Trophoblast cell (in vitro differentiated cells and primary cell): ENCODE measurements at regions not wholly inside any gene's neighbourhood (a gene's known extent, or its start where the extent isn't known, plus 50 kb on each side); places are given as distances from the start of the nearest gene placed in this dataset.
"Not testable (repeated sequence)": the region's sequence is repeated elsewhere in the genome, so short reads cannot be mapped to it uniquely, and the experiment has no call there.

ENCODE experiments used
- DNase-seq, 2 donors: peaks; one replicate each; pipeline ENCODE4 v3.0.0-alpha.2; 2016
- H2AFZ ChIP-seq: 2 replicates; pipeline ENCODE4 v1.6.1; 2013; ENCODE audit warnings: low read length, moderate library complexity, mild to moderate bottlenecking; ENCODE audit not compliant: insufficient read depth, poor library complexity
- H2AK5ac ChIP-seq: 2 replicates; pipeline ENCODE4 v1.6.1; 2013; ENCODE audit warnings: mild to moderate bottlenecking, low read length
- H2BK120ac ChIP-seq: 2 replicates; pipeline ENCODE4 v1.6.1; 2013; ENCODE audit warnings: low read length, mild to moderate bottlenecking, moderate library complexity; ENCODE audit not compliant: insufficient read depth, poor library complexity
- H2BK12ac ChIP-seq: 2 replicates; pipeline ENCODE4 v1.6.1; 2013; ENCODE audit warnings: mild to moderate bottlenecking, low read length, moderate library complexity
- H2BK5ac ChIP-seq: 2 replicates; pipeline ENCODE4 v1.6.1; 2013; ENCODE audit warnings: low read length, low read depth, moderate library complexity, mild to moderate bottlenecking; ENCODE audit not compliant: poor library complexity
- H3K14ac ChIP-seq: 2 replicates; pipeline ENCODE4 v1.6.1; 2013; ENCODE audit warnings: mild to moderate bottlenecking, low read length
- H3K18ac ChIP-seq: 2 replicates; pipeline ENCODE4 v1.6.1; 2013; ENCODE audit warnings: mild to moderate bottlenecking, low read length
- H3K23ac ChIP-seq: 2 replicates; pipeline ENCODE4 v1.6.1; 2013; ENCODE audit warnings: low read length
- H3K27ac ChIP-seq: 2 replicates; pipeline ENCODE4 v1.5.1; 2013; ENCODE audit warnings: low read depth, mild to moderate bottlenecking, inconsistent platforms, low read length, moderate library complexity
- H3K27me3 ChIP-seq: 2 replicates; pipeline ENCODE4 v1.6.1; 2013; ENCODE audit warnings: inconsistent platforms, mild to moderate bottlenecking, low read length, moderate library complexity; ENCODE audit not compliant: insufficient read depth
- H3K36me3 ChIP-seq, 2 experiments: 1 replicate in 1 of 2; 2 replicates in 1 of 2; pipeline ENCODE4 v1.6.1; 2013; ENCODE audit warnings: low read length in 2 of 2, mild to moderate bottlenecking in 2 of 2, moderate library complexity in 1 of 2; ENCODE audit not compliant: insufficient read depth in 2 of 2, control insufficient read depth in 1 of 2
- H3K4ac ChIP-seq: 2 replicates; pipeline ENCODE4 v1.6.1; 2013; ENCODE audit warnings: low read depth, mild to moderate bottlenecking, low read length, moderate library complexity
- H3K4me1 ChIP-seq, 2 experiments: 1 replicate in 1 of 2; 2 replicates in 1 of 2; pipeline ENCODE4 v1.6.1; 2013; ENCODE audit warnings: low read length in 2 of 2, mild to moderate bottlenecking in 2 of 2, moderate library complexity in 1 of 2; ENCODE audit not compliant: insufficient read depth in 2 of 2, control insufficient read depth in 1 of 2
- H3K4me2 ChIP-seq: 2 replicates; pipeline ENCODE4 v1.6.1; 2013; ENCODE audit warnings: inconsistent platforms, mild to moderate bottlenecking, low read length, moderate library complexity
- H3K4me3 ChIP-seq: 2 replicates; pipeline ENCODE4 v1.5.1; 2013; ENCODE audit warnings: mild to moderate bottlenecking, low read depth, low read length, inconsistent platforms
- H3K79me1 ChIP-seq: one replicate; pipeline ENCODE4 v1.6.1; 2013; ENCODE audit warnings: low read length
- H3K79me2 ChIP-seq: 2 replicates; pipeline ENCODE4 v1.6.1; 2013; ENCODE audit warnings: low read length, mild to moderate bottlenecking; ENCODE audit not compliant: control insufficient read depth, insufficient read depth, poor library complexity
- H3K9ac ChIP-seq: 2 replicates; pipeline ENCODE4 v1.6.1; 2013; ENCODE audit warnings: mild to moderate bottlenecking, low read length
- H3K9me3 ChIP-seq: 2 replicates; pipeline ENCODE4 v1.6.1; 2013; ENCODE audit warnings: low read depth, mild to moderate bottlenecking, control low read depth, inconsistent platforms, low read length; ENCODE audit not compliant: insufficient read depth
- H4K12ac ChIP-seq: 2 replicates; pipeline ENCODE4 v1.6.1; 2013; ENCODE audit warnings: low read depth, mild to moderate bottlenecking, low read length, moderate library complexity
- H4K8ac ChIP-seq: 2 replicates; pipeline ENCODE4 v1.6.1; 2013; ENCODE audit warnings: low read depth, mild to moderate bottlenecking, low read length, moderate library complexity
- H4K91ac ChIP-seq: one replicate; pipeline ENCODE4 v1.6.1; 2013; ENCODE audit warnings: low read depth, mild to moderate bottlenecking, low read length, moderate library complexity
- WGBS: extraction: QIAGEN DNeasy Blood & Tissue Kit; methylation state at CpG from one replicate; pipeline ENCODE4 v1.1.7; 2013; ENCODE audit warnings: missing lambda C conversion rate; ENCODE audit not compliant: insufficient read length, insufficient coverage; ENCODE audit errors: extremely low coverage; 5-methylcytosine and 5-hydroxymethylcytosine counted together

DNA sequence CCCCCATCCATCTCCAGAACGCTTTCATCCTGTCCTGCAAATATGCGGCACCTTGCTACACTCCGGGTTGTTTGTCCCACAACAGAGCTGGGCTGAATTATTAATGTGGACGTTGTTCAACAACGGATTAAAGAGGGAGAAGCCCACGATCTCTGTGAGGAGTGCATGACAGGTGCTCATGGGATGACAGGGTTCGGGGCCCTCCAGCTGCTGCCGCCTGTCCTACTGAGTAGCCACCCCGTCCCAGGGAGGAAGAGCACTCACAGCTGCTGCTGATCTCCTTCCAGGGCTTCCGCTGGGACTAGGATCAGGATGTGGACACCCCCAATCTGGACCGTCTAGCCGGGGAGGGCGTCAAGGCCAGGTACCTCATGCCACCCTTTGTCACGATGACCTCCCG lies 121.0 kb upstream of the ROPN1B start:
- not testable (repeated sequence) for H2AFZ ChIP-seq, H3K9me3 ChIP-seq, H3K4me3 ChIP-seq, H3K36me3 ChIP-seq, H2BK120ac ChIP-seq, H2BK12ac ChIP-seq, H3K9ac ChIP-seq, H2BK5ac ChIP-seq, H2AK5ac ChIP-seq, H3K18ac ChIP-seq, H4K12ac ChIP-seq, H3K14ac ChIP-seq, H3K79me1 ChIP-seq, H3K23ac ChIP-seq, H3K79me2 ChIP-seq, H3K27me3 ChIP-seq, H3K27ac ChIP-seq, H4K8ac ChIP-seq, H3K4me1 ChIP-seq, H4K91ac ChIP-seq, H3K4me2 ChIP-seq, DNase-seq, H3K4ac ChIP-seq
- no CpG with 5 or more reads among the region's 15 CpGs for WGBS

GRCh38 chr3:125855006-125855405 lies 114.0 kb upstream of the ROPN1B start:
- H4K12ac ChIP-seq, H3K27me3 ChIP-seq, H3K4me3 ChIP-seq, H3K9me3 ChIP-seq, H2BK12ac ChIP-seq, H3K4me2 ChIP-seq, H3K9ac ChIP-seq, H2AFZ ChIP-seq, H2BK5ac ChIP-seq, H3K18ac ChIP-seq, H3K79me2 ChIP-seq, H2BK120ac ChIP-seq, H3K23ac ChIP-seq, H4K91ac ChIP-seq, H3K79me1 ChIP-seq, DNase-seq, H3K4ac ChIP-seq, H3K27ac ChIP-seq, H3K4me1 ChIP-seq, H4K8ac ChIP-seq, H2AK5ac ChIP-seq, H3K14ac ChIP-seq, H3K36me3 ChIP-seq: not testable (repeated sequence)
- WGBS, result no CpG with 5 or more reads among the region's 2 CpGs

DNA sequence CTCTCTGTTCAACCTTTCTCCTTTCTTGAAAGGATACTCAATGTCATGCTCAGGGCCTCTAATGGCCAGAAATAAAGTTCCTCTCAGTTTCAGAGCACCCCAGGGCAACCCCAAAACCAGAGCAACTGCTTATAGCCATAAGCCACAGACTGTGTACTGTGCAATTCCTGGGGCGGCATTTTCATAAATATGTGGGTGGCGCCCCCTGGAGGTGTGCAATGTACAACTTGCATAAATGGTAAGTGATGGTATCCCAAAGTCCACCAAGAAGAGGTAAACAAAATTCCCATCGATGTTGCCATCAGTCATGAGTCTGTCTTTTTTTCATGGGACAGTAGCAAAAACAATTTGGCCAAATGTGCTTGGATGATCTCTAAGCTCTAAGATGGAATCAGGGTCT lies 108.4 kb upstream of the ROPN1B start:
- WGBS, result no CpG with 5 or more reads among the region's 3 CpGs
- not testable (repeated sequence) for H3K23ac ChIP-seq, H3K9me3 ChIP-seq, H3K4me2 ChIP-seq, H3K27me3 ChIP-seq, H3K36me3 ChIP-seq, H3K4me3 ChIP-seq, H3K79me1 ChIP-seq, H3K18ac ChIP-seq, H2AFZ ChIP-seq, H2AK5ac ChIP-seq, H2BK120ac ChIP-seq, H4K91ac ChIP-seq, H3K79me2 ChIP-seq, H4K8ac ChIP-seq, H2BK12ac ChIP-seq, H4K12ac ChIP-seq, H3K4ac ChIP-seq, H3K9ac ChIP-seq, H3K14ac ChIP-seq, H3K4me1 ChIP-seq, H2BK5ac ChIP-seq, H3K27ac ChIP-seq, DNase-seq

DNA sequence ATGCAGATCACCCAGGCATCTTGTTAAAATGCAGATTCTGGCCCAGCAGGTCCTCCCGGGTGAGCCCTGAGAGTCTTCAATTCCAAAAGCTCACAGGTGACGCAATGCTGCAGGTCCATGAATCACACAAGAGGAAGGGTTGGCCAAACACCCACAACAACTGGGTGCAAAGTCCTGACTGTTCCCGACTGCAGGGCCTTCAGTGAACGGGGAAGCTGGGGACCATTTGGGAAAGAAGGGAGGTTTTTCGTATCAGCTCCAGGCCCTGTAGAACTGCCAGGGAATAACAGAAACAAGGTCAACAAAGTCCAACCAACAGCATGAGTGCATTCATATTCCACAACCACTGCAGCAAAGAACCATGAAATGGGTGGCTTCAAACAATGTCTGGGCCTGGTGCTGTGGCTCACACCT lies 106.1 kb upstream of the ROPN1B start:
- H3K27me3 ChIP-seq, H2BK120ac ChIP-seq, H3K14ac ChIP-seq, H3K4me1 ChIP-seq, H3K79me1 ChIP-seq, H3K4me2 ChIP-seq, H2BK12ac ChIP-seq, H3K9me3 ChIP-seq, H4K8ac ChIP-seq, H2AFZ ChIP-seq, H2BK5ac ChIP-seq, H4K12ac ChIP-seq, H3K9ac ChIP-seq, H3K27ac ChIP-seq, H3K79me2 ChIP-seq, H4K91ac ChIP-seq, H2AK5ac ChIP-seq, H3K23ac ChIP-seq, H3K4me3 ChIP-seq, H3K36me3 ChIP-seq, H3K18ac ChIP-seq, H3K4ac ChIP-seq: not testable (repeated sequence)
- no CpG with 5 or more reads among the region's 5 CpGs for WGBS
- peak; percentile 82 to 92 for DNase-seq
